Natural killer cell (primary cell): ENCODE measurements at regions not wholly inside any gene's neighbourhood (a gene's known extent, or its start where the extent isn't known, plus 50 kb on each side); places are given as distances from the start of the nearest gene placed in this dataset.

Experiments used
- ATAC-seq, 3 donors: fragments of 150-1000 bp in 2 of 3; fragments of 200-7000 bp in 1 of 3; cut with Tn5 transposase; 1 replicate in 1 of 3; 2 replicates in 2 of 3; pipeline ENCODE4 v1.10.0; 2021; ENCODE audit warnings: mild to moderate bottlenecking in 2 of 3, moderate library complexity in 2 of 3
- DNase-seq, 2 donors: peaks; one replicate each; pipeline versions ENCODE4 v3.0.0 to v3.0.0-alpha.2; 2013 to 2021; ENCODE audit warnings: mixed read lengths in 1 of 2
- H3K27ac ChIP-seq: one replicate; pipeline ENCODE4 v1.5.1; 2013; ENCODE audit warnings: mild to moderate bottlenecking, low read length
- H3K27me3 ChIP-seq: one replicate; pipeline ENCODE4 v1.6.1; 2013; ENCODE audit warnings: low read length; ENCODE audit not compliant: control insufficient read depth, insufficient read depth
- H3K36me3 ChIP-seq: one replicate; pipeline ENCODE4 v1.6.1; 2013; ENCODE audit warnings: low read length; ENCODE audit not compliant: control insufficient read depth, insufficient read depth
- H3K4me1 ChIP-seq: one replicate; pipeline ENCODE4 v1.6.1; 2013; ENCODE audit warnings: low read length; ENCODE audit not compliant: control insufficient read depth, insufficient read depth
- H3K4me3 ChIP-seq: one replicate; pipeline ENCODE4 v1.5.1; 2013; ENCODE audit warnings: low read length
- H3K9me3 ChIP-seq: one replicate; pipeline ENCODE4 v1.6.1; 2013; ENCODE audit warnings: low read length; ENCODE audit not compliant: control insufficient read depth, insufficient read depth
- H3K27ac Mint-ChIP-seq, 2 donors: one replicate each; pipeline ENCODE4 v1.8.0; 2022; ENCODE audit warnings: mild to moderate bottlenecking in 2 of 2, mixed read lengths in 2 of 2, moderate library complexity in 1 of 2
- H3K27me3 Mint-ChIP-seq, 2 donors: one replicate each; pipeline ENCODE4 v1.8.0; 2022; ENCODE audit warnings: low read depth in 2 of 2, mixed read lengths in 2 of 2
- H3K36me3 Mint-ChIP-seq: one replicate; pipeline ENCODE4 v1.8.0; 2022; ENCODE audit warnings: mixed read lengths
- H3K4me1 Mint-ChIP-seq, 2 donors: one replicate each; pipeline ENCODE4 v1.8.0; 2022; ENCODE audit warnings: mixed read lengths in 2 of 2
- H3K4me3 Mint-ChIP-seq: one replicate; pipeline ENCODE4 v1.8.0; 2022; ENCODE audit warnings: mild to moderate bottlenecking, moderate library complexity, mixed read lengths
- H3K9me3 Mint-ChIP-seq, 2 donors: one replicate each; pipeline ENCODE4 v1.8.0; 2022; ENCODE audit warnings: mixed read lengths in 2 of 2
- WGBS: methylation state at CpG from one replicate; pipeline ENCODE4 v1.1.7; 2013; ENCODE audit warnings: missing lambda C conversion rate; ENCODE audit not compliant: insufficient coverage; 5-methylcytosine and 5-hydroxymethylcytosine counted together
- intact Hi-C: fragments of 100-400 bp; cut with micrococcal nuclease; formaldehyde crosslinking; loops from one replicate; pipeline ENCODE4 v1.14.2; 2022
- TF ChIP-seq, protein P1 (sequence below): fragments of 200-600 bp; IDR thresholded peaks from one replicate; pipeline ENCODE4 v1.8.0; 2022; ENCODE audit warnings: antibody characterized with exemption

DNA sequence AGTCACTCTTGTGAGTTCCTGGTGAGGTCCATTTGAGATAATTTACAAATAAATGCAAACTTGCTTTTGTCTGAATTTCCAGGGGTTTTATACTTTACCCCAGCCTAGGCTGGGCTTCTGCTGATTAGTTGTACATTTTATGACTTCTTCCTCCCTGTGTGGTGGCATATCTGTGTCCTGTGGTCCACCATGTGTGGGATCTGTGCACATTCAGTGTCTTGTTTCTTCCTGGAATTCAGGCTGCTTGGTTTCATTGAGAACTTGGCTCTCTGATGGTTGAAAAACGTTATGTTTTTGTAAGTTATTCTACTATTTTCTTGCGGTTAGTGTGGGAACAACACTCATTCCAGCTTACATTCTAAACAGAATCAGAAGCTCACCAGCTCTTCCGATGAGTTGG lies 523.4 kb upstream of the PFKP start:
- intact Hi-C loops = no loop called here
- H3K36me3 Mint-ChIP-seq = no peaks in the 10 kb centered on the region
- Histone ChIP-seq H3K27ac (no peak overlapping the region), H3K27me3 (no peaks in the 10 kb centered on the region), H3K36me3 (no peaks in the 10 kb centered on the region), H3K9me3 (no peaks in the 10 kb centered on the region), H3K4me1 (no peaks in the 10 kb centered on the region), H3K4me3 (no peak overlapping the region)
- H3K4me1 Mint-ChIP-seq = no peaks in the 10 kb centered on the region
- 96% methylated on average over 2 of the region's 3 CpGs for WGBS
- H3K4me3 Mint-ChIP-seq = no peak overlapping the region
- H3K27ac Mint-ChIP-seq = no peak overlapping the region
- ATAC-seq = no peak
- no peaks in the 10 kb centered on the region for H3K9me3 Mint-ChIP-seq
- H3K27me3 Mint-ChIP-seq = no peaks in the 10 kb centered on the region
- TF ChIP-seq, protein P1, sequence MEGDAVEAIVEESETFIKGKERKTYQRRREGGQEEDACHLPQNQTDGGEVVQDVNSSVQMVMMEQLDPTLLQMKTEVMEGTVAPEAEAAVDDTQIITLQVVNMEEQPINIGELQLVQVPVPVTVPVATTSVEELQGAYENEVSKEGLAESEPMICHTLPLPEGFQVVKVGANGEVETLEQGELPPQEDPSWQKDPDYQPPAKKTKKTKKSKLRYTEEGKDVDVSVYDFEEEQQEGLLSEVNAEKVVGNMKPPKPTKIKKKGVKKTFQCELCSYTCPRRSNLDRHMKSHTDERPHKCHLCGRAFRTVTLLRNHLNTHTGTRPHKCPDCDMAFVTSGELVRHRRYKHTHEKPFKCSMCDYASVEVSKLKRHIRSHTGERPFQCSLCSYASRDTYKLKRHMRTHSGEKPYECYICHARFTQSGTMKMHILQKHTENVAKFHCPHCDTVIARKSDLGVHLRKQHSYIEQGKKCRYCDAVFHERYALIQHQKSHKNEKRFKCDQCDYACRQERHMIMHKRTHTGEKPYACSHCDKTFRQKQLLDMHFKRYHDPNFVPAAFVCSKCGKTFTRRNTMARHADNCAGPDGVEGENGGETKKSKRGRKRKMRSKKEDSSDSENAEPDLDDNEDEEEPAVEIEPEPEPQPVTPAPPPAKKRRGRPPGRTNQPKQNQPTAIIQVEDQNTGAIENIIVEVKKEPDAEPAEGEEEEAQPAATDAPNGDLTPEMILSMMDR = no peak
- no peak for DNase-seq

DNA sequence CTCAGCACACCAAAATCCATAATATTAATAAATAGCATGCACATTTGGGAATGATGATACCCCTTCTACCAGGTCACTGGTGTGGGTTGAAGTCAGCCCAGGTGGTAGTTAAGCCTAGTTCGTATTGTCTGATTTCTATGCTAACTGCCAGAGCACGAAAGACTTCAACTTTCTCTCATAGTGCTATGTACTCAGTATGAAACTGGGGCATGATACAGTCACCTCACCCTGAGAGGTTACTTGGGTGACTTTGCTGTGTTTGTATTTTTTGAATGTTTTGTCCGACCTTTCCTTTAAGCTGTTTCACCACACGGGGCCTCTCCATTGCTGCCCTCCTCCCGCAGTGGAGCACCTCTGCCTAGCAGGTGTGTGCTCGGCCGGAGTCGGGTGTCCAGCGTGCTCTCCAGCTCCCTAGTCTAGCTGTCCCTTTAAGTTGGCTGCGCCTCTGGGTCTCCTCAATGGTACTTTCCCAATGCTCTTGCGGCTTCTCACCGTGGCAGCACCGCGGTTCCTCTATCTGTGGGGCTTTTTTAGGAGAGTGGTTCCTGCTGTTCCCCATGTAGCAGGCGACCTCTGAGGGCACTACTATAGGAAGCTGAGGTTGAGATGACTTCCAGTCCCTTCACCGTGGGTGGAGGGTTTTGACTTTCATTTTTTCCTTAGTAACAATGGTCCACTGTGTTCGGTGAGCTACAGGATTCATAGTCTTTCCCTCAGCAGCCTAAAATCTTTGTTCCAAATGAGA lies 524.0 kb upstream of the PFKP start:
- TF ChIP-seq, protein P1 = no peak
- Mint-ChIP-seq H3K27ac (no peak overlapping the region), H3K4me1 (no peaks in the 10 kb centered on the region), H3K9me3 (no peaks in the 10 kb centered on the region), H3K27me3 (no peaks in the 10 kb centered on the region), H3K36me3 (no peaks in the 10 kb centered on the region), H3K4me3 (no peak overlapping the region)
- Histone ChIP-seq H3K36me3 (no peaks in the 10 kb centered on the region), H3K4me3 (no peak overlapping the region), H3K9me3 (no peaks in the 10 kb centered on the region), H3K4me1 (no peaks in the 10 kb centered on the region), H3K27ac (no peak overlapping the region), H3K27me3 (no peaks in the 10 kb centered on the region)
- DNase-seq = no peak
- intact Hi-C loops = no loop called here
- 81% methylated on average over 17 of the region's 17 CpGs for whole genome bisulfite sequencing
- ATAC-seq = no peak

DNA sequence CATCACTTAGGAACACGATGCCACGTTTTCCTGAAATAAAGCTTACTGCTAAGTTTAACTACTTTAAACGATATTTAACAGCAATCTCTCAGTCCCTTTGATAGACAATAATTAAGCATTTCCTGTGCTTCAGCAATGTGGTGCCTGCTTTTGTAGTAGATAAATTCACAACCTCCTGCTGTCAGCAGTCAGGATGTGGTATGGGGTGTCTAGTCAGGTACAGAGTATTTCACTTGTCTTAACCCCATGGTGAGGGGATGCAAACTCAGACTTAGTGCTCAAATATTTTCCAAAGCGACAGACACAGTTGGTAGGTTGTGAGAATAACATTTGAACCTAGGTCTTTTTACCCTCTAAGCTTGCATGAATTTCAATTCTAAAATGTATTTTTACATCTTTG lies 526.2 kb upstream of the PFKP start:
- Histone ChIP-seq H3K4me3 (no peak overlapping the region), H3K36me3 (no peaks in the 10 kb centered on the region), H3K27me3 (no peaks in the 10 kb centered on the region), H3K4me1 (no peaks in the 10 kb centered on the region), H3K9me3 (no peaks in the 10 kb centered on the region), H3K27ac (no peak overlapping the region)
- Mint-ChIP-seq H3K4me1 (no peaks in the 10 kb centered on the region), H3K27ac (no peak overlapping the region), H3K9me3 (no peaks in the 10 kb centered on the region), H3K4me3 (no peak overlapping the region), H3K36me3 (no peaks in the 10 kb centered on the region), H3K27me3 (no peaks in the 10 kb centered on the region)
- DNase-seq (peak in 1 of 2 donors; percentile 18), ATAC-seq (no peak)
- TF ChIP-seq, protein P1 = no peak
- WGBS = 28% methylated on average over 3 of the region's 4 CpGs
- intact Hi-C loops = no loop called here

DNA sequence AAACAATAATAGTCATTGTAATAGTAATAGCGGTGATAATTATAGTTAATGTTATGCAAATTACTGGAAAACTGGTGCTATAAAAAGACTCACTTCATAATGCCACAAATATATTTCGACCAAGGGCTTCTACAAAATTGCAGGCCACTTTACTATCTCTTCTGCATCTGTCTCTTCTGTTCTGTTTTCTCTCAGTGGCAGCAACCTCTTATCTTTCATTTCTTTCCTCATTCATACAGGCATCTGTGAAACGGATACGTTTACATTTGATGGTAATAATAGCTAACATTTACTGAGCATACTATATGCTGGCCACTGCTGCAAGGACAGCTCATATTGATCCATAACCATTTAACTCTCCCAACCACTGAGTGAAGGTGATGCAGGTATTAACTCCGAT lies 537.4 kb upstream of the PFKP start:
- 62% methylated on average over 4 of the region's 5 CpGs for WGBS
- H3K4me3 Mint-ChIP-seq = no peak overlapping the region
- H3K9me3 ChIP-seq = no peaks in the 10 kb centered on the region
- H3K36me3 Mint-ChIP-seq = no peaks in the 10 kb centered on the region
- H3K4me3 ChIP-seq = no peak overlapping the region
- H3K27ac ChIP-seq = no peak overlapping the region
- H3K4me1 Mint-ChIP-seq = no peaks in the 10 kb centered on the region
- no peak overlapping the region for H3K27ac Mint-ChIP-seq
- H3K36me3 ChIP-seq = no peaks in the 10 kb centered on the region
- DNase-seq (no peak), ATAC-seq (no peak)
- no peaks in the 10 kb centered on the region for H3K4me1 ChIP-seq
- H3K27me3 Mint-ChIP-seq = no peaks in the 10 kb centered on the region
- TF ChIP-seq, protein P1 = no peak
- no peaks in the 10 kb centered on the region for H3K9me3 Mint-ChIP-seq
- intact Hi-C loops = no loop called here
- no peaks in the 10 kb centered on the region for H3K27me3 ChIP-seq
